ENCODE measurements at regions not wholly inside any gene's neighbourhood (a gene's known extent, or its start where the extent isn't known, plus 50 kb on each side); places are given as distances from the start of the nearest gene placed in this dataset.
A peak's percentile ranks its signal among the peaks of the same experiment; 100 is the strongest.

DNA sequence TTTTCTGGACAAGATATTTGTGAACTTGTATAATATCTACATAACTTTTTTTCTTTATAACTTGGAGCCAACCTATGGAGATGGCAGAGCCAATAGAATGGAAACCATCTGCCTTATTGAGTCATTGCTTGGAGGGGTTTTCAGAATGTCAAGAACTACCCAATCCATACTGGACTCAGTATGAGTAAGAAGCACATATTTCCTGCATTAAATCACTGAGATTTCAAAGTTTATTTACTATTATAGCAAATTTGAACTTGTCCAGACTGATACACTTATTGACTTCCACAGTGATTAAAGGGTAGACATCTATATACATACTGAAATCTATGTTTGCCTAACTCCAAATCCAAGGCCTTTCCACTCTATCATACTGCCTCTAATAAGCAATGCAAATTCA, 704.0 kb downstream of the KCNA4 start:
- DNase-seq (ENCODE audit: low read depth in 2 of 2) = peak in 1 of 2 donors; percentile 26

GRCh38 chr11:29310725-29311342, 706.0 kb downstream of the KCNA4 start:
- peak in 1 of 2 donors; percentile 34 for DNase-seq (ENCODE audit: low read depth in 2 of 2)

DNA sequence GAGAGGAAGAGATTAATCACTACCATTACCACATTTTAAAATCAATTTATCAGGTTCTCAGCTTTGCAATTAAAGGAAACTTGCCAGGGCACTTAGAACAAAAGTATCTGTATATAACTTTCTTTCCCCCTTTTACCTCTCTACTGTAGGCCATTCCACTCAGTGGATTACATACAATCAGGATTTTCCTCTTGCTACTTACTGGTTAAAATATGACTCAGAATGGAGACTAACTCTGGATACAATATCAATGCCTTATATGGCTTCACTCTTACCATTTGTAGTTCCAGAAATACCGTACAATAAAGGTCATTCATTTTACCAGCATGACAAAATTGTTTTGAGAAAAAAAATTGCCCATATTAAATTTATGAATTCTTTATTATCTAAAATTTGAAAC, 706.8 kb downstream of the KCNA4 start:
- DNase-seq (ENCODE audit: low read depth in 2 of 2) = peak; percentile 12 to 77

DNA sequence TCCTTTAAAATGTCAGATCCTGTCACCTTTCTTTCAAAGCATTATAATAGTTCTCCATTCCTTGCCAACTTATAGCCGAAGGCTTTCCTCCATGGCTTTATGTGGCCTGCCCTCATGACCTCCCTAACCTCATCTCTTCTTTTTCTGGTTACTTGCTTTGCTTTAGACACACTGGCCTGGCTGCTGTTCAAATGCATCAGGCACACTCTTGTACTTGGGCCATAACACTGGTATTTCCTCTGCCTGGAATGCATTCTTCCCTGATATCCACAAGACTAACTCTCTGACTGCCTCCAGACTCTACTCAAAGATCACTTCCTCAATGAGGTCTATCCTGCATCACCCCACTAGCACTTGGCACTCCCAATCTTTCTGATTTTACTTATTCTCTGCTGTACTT, 710.3 kb downstream of the KCNA4 start:
- peak in 1 of 2 donors; percentile 91 for DNase-seq (ENCODE audit: low read depth in 2 of 2)

DNA sequence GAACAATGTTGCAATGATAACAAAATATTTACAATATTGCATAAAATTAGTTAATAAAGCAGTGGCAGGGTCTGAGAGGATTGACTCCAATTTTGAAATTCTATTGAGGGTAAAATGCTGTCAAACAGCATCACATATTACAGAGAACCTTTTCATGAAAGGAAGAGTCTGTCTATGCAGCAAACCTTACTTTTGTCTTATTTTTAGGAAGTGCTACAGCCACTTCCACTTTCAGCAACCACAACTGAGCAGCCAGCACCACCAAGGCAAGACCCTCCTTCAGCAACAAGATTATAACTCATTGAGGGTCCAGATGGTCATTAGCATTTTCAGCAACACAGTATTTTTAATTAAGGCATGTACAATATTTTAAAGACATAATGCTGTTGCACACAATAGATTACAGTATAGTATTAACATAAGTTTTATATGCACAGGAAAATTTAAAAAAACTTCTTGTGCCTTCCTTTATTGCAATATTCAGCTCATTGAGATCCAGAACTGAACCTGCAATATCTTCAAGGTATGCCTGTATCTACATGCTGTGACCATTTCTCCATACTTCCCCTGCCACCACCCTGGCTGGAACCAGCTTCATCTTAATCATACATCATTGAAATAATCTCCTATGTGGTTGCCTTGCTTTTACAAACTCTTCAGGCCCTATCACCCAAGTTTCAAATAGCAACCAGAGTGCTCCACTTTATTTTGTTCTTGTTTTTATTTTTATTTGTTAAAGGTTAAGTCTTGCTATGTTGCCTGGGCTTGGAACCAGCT, 711.2 kb downstream of the KCNA4 start:
- no peak for DNase-seq (ENCODE audit: low read depth in 2 of 2)

GRCh38 chr11:29300420-29300819, 716.4 kb downstream of the KCNA4 start:
- peak in 1 of 2 donors; percentile 66 for DNase-seq (ENCODE audit: low read depth in 2 of 2)

DNA sequence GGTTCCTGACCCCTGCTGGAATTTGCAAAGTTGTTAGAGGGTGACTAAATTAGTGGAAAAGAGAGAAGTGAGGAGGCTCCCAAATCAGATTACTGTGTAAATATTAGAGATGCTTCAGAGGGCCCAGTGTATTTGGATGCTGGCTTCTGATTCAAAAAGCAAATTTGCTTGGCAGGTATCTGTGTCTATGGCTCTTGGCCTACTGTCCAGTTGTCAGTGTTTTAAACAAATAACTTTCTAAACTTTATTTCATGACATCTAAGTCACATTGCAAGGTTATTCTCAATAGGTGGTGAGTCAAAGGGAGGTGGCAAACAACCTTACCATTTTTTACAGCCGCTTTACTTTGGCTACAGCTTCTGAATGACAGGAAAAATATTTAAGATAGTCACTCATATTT, 720.1 kb downstream of the KCNA4 start:
- no peak for DNase-seq (ENCODE audit: low read depth in 2 of 2)

DNA sequence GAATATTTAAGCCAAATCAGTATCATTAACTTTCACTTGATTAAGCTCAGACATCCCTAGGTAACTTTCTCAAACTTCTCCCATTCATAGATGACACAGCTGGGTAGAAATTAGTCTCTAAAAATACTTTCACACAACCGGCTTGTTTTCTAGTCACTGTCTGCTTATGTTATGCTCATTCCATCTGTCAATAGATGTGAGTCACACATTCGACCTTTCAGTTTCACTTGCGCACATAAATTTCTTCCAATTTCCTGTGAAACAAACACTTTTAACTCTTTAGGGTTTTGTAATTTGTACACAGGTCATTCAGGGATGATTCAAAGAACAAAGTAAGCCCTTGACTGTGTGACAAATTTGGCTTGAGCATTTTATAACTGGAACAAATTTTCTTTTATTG, 723.0 kb downstream of the KCNA4 start:
- peak; percentile 84 to 91 for DNase-seq (ENCODE audit: low read depth in 2 of 2)

DNA sequence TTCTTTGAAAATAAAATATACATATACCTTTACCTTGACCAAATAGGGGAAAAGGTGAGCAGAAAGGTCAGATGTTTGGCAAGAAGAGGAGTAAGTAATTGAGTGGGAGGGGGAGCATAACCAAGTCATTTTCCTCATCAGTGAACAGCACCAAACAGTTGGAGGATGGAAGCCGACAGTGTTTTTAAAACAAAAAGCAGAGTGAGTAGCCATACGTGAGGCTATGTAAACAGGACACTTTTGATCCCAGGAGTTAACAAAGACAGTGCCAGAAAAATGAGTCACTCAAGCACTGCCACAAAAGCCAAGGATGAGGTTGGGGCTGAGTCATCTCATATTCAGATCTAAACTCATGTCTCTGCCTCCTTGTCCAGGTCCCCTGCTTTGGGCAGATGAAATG, 734.7 kb downstream of the KCNA4 start:
- peak; percentile 67 to 96 for DNase-seq (ENCODE audit: low read depth in 2 of 2)

DNA sequence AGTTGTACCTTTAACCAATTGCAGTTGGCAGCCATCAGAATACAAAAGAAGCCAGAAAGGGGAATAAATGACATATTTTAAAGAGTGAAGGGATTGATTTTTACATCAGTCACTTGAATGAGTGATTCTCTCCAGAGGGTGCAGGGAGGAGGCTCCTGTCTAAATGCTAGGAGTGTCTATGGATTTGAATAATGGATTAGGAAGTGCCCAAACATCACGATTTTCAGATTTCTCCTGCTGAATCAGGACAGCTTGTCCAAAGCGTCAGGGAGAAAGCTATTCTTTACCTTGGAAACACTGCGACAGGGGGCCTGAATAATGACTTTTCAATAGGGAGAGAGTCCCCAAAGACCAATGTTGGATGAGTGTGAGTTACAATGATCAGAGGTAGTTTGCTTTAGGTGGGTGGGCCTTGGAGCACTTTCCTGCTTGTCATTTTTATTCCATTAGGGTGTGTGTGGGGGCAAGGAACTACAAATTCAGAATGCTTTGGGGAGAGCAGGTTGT, 735.5 kb downstream of the KCNA4 start:
- no peak for DNase-seq (ENCODE audit: low read depth in 2 of 2)

DNA sequence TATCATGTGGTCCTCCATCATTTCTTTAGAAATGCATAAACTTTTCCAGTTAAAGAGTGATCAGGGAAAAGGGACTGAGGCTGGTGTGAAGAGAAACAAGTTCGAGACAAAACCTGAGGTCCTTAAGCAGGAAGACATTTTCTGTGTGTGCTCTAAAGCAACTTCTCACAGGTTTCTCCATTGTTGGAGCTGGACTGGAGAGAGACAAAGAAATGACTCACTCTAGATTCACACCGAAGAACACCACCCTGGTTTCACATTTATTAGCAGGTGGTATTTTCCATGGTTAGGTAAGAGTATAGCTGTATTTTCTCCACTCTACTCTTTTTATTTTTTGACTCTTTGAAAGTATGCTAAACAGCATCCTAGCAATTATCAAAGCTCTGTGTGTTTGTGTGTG, 736.4 kb downstream of the KCNA4 start:
- DNase-seq (ENCODE audit: low read depth in 2 of 2) = peak; percentile 3 to 74

DNA sequence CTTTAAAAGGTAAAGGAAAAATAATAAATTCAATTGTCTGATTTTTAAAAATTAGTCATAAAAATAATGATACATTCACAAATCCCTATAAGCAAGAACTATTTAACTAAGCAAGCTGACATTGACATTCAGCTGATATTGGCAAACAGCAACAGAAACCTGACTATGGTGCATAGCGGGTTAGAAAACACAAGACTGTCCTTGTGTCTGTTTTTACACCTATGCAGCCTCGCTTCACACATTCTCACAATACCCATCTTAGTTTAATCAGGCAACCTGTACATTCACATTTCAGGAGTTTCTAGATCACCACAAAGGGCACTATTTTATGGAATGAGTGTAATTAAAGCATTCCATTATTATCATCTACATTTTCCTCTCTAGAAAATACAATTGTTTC, 737.1 kb downstream of the KCNA4 start:
- DNase-seq (ENCODE audit: low read depth in 2 of 2) = no peak

GRCh38 chr11:29272019-29272654, 744.7 kb downstream of the KCNA4 start:
- peak; percentile 48 to 67 for DNase-seq (ENCODE audit: low read depth in 2 of 2)

DNA sequence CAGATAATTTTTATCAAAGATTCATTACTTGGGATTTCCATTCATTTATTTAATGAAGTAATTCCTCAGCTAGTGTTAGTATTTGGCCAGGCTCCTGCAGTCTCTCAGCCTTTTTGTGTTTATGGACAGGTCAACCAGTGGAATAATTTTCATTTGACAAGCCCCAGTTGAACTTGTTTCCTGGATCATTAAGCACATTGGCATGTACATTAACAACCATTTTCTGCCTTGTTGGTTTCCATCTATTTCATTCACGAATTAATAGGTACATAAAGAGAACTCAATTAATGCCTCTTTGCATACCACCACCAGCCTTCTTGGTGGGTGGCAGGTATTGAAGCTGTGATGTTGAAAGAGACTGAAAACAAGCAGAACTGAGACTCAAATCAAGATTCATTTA, 745.2 kb downstream of the KCNA4 start:
- peak; percentile 29 to 43 for DNase-seq (ENCODE audit: low read depth in 2 of 2)

GRCh38 chr11:29268733-29269132, 748.1 kb downstream of the KCNA4 start:
- DNase-seq (ENCODE audit: low read depth in 2 of 2) = no peak

- DNase-seq (ENCODE audit: low read depth in 2 of 2) = no peak
Observed at GRCh38 chr11:29265792-29266191, 751.0 kb downstream of the KCNA4 start.

- no peak for DNase-seq (ENCODE audit: low read depth in 2 of 2)
Observed at GRCh38 chr11:29265381-29265780, 751.4 kb downstream of the KCNA4 start.

DNA sequence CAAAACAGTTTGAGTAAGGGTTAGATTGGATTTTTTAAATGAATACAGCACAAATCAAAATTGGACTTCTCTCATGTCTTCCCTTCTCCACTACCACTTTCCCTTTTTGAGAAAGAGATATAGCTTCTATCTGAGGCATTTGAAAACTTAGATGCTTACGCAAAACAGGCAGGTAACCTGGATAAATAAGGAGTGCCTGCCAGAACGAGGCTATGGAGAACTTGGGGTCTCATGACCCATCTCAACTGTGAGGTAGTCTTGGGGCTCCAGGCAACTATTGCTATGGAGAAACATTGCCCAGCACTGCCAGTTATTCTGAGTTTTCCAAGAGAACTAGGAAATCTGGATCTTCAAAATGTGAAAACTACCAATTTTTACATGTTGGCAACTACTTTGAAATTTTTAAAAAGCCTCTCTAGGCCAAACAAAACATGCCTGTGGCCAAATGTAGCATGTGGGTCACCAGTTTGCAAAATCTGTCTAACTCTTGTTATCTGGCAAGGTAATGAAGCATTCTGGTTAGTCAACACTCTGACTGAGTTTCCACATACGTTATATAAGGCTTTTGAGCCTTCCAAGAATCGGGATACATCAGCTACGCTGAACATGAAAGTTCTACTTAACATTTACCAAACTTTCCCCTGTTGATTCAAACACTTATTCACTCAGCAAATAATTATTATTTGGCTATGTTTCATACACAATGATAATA, 752.7 kb downstream of the KCNA4 start:
- DNase-seq (ENCODE audit: low read depth in 2 of 2) = peak in 1 of 2 donors; percentile 17

- no peak for DNase-seq (ENCODE audit: low read depth in 2 of 2)
Observed at GRCh38 chr11:29261831-29262230, 755.0 kb downstream of the KCNA4 start.

- DNase-seq (ENCODE audit: low read depth in 2 of 2) = peak; percentile 18 to 65
Observed at GRCh38 chr11:29260939-29261705, 755.7 kb downstream of the KCNA4 start.

DNA sequence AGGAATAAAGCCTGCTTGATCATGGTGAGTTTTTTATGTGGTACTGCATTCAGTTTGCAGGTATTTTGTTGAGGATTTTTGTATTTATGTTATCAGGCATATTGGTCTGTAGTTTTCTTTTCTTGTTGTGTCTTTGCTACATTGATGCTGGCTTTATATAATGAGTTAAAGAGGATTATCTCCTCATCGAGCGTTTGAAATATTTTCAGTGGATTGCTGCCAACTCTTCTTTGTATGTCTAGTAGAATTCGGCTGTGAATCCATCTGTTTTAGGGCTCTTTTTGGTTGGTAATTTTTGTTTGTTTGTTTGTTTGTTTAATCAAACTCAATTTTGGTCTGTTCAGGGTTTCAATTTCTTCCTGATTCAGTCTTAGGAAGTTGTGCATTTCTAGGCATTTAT, 758.4 kb downstream of the KCNA4 start:
- no peak for DNase-seq (ENCODE audit: low read depth in 2 of 2)

Data from lung microvascular endothelial cell (primary cell).